CD4-positive, alpha-beta T cell (primary cell): ENCODE measurements at regions not wholly inside any gene's neighbourhood (a gene's known extent, or its start where the extent isn't known, plus 50 kb on each side); places are given as distances from the start of the nearest gene placed in this dataset.

ENCODE experiments used
- ATAC-seq: fragments of 200-7000 bp; cut with Tn5 transposase; one replicate; pipeline ENCODE4 v1.10.0; 2022; ENCODE audit warnings: mild to moderate bottlenecking; ENCODE audit not compliant: poor library complexity
- CTCF ChIA-PET: fragments of 350-600 bp; sonication (Branson Sonifier 250); formaldehyde crosslinking; loops from one replicate; lab custom pipeline; 2021; ENCODE audit warnings: antibody characterized with exemption, inconsistent platforms; lab: Charles Lee
- POLR2A ChIA-PET: fragments of 350-600 bp; sonication (Branson Sonifier 250); formaldehyde crosslinking; loops from one replicate; lab custom pipeline; 2021; ENCODE audit warnings: antibody characterized with exemption, inconsistent platforms; lab: Charles Lee
- DNase-seq, 14 experiments: peaks; one replicate each; pipeline ENCODE4 v3.0.0-alpha.2; 2013 to 2020; ENCODE audit warnings: mixed read lengths in 2 of 14
- H3K27ac ChIP-seq, 2 donors: one replicate each; pipeline versions ENCODE4 v1.5.1 to v1.7.0; 2013; ENCODE audit warnings: low read length in 2 of 2, low read depth in 1 of 2, mild to moderate bottlenecking in 1 of 2
- H3K27me3 ChIP-seq, 2 experiments: 1 replicate in 1 of 2; 2 replicates in 1 of 2; pipeline versions ENCODE4 v1.6.1 to v1.7.0; 2013; ENCODE audit warnings: low read length in 2 of 2, control low read depth in 1 of 2, mild to moderate bottlenecking in 1 of 2, moderate library complexity in 1 of 2; ENCODE audit not compliant: insufficient read depth in 2 of 2, control insufficient read depth in 1 of 2
- H3K36me3 ChIP-seq: one replicate; pipeline ENCODE4 v1.6.1; 2013; ENCODE audit warnings: low read length, control low read depth; ENCODE audit not compliant: insufficient read depth
- H3K4me1 ChIP-seq: one replicate; pipeline ENCODE4 v1.6.1; 2013; ENCODE audit warnings: low read length, control low read depth; ENCODE audit not compliant: insufficient read depth
- H3K4me3 ChIP-seq: one replicate; pipeline ENCODE4 v1.5.1; 2013; ENCODE audit warnings: mild to moderate bottlenecking, low read length, moderate library complexity
- H3K9me3 ChIP-seq, 2 experiments: 1 replicate in 1 of 2; 2 replicates in 1 of 2; pipeline versions ENCODE4 v1.6.1 to v1.7.0; 2013; ENCODE audit warnings: low read length in 2 of 2, mild to moderate bottlenecking in 2 of 2, control low read depth in 1 of 2, moderate library complexity in 1 of 2; ENCODE audit not compliant: control insufficient read depth in 1 of 2, insufficient read depth in 1 of 2
- H3K27ac Mint-ChIP-seq: one replicate; pipeline ENCODE4 v1.8.0; 2020; ENCODE audit warnings: mixed read lengths
- H3K27me3 Mint-ChIP-seq: one replicate; pipeline ENCODE4 v1.8.0; 2021; ENCODE audit warnings: mixed read lengths
- H3K36me3 Mint-ChIP-seq: one replicate; pipeline ENCODE4 v1.8.0; 2021; ENCODE audit warnings: low read depth, mixed read lengths
- H3K4me1 Mint-ChIP-seq: one replicate; pipeline ENCODE4 v1.8.0; 2021; ENCODE audit warnings: low read depth, mixed read lengths
- H3K4me3 Mint-ChIP-seq: one replicate; pipeline ENCODE4 v1.8.0; 2020; ENCODE audit warnings: mild to moderate bottlenecking, mixed read lengths
- H3K9me3 Mint-ChIP-seq: one replicate; pipeline ENCODE4 v1.8.0; 2020; ENCODE audit warnings: mixed read lengths
- CTCF ChIP-seq: fragments of 200-600 bp; IDR thresholded peaks from one replicate; pipeline ENCODE4 v1.8.0; 2022; ENCODE audit warnings: antibody characterized with exemption, mild to moderate bottlenecking
- intact Hi-C, 2 experiments: fragments of 100-400 bp; cut with DNase I in 1 of 2; cut with micrococcal nuclease in 1 of 2; formaldehyde crosslinking; loops; one replicate each; pipeline versions ENCODE4 v1.15.1 to v1.9.0; 2023 to 2025; cut with DNase I, micrococcal nuclease

GRCh38 chr17:22441776-22442175, 749.5 kb downstream of the KCNJ18 start:
- no peak for TF ChIP-seq CTCF
- ChIA-PET POLR2A (no interaction called here), CTCF (no interaction called here)
- Histone ChIP-seq H3K27ac (no peak overlapping the region), H3K36me3 (no peaks in the 10 kb centered on the region), H3K4me1 (no peaks in the 10 kb centered on the region), H3K4me3 (no peak overlapping the region), H3K27me3 (no peaks in the 10 kb centered on the region), H3K9me3 (peaks cover 4 to 16% of the 10 kb centered on the region in 2 experiments)
- no peak for ATAC-seq
- H3K4me1 Mint-ChIP-seq = no peaks in the 10 kb centered on the region
- no peak overlapping the region for H3K27ac Mint-ChIP-seq
- peaks cover 18% of the 10 kb centered on the region for H3K9me3 Mint-ChIP-seq
- no peaks in the 10 kb centered on the region for H3K27me3 Mint-ChIP-seq
- no peak overlapping the region for H3K4me3 Mint-ChIP-seq
- no peaks in the 10 kb centered on the region for H3K36me3 Mint-ChIP-seq
- intact Hi-C loops = no loop called here
- DNase-seq = no peak

- no peaks in the 10 kb centered on the region for H3K27me3 Mint-ChIP-seq
- H3K9me3 ChIP-seq = peaks cover 0 to 16% of the 10 kb centered on the region in 2 experiments
- H3K27me3 ChIP-seq = no peaks in the 10 kb centered on the region
- CTCF ChIA-PET = no interaction called here
- H3K36me3 Mint-ChIP-seq = no peaks in the 10 kb centered on the region
- no peak overlapping the region for H3K27ac ChIP-seq
- no peak overlapping the region for H3K27ac Mint-ChIP-seq
- no peak overlapping the region for H3K4me3 Mint-ChIP-seq
- POLR2A ChIA-PET = no interaction called here
- H3K36me3 ChIP-seq = no peaks in the 10 kb centered on the region
- intact Hi-C loops = no loop called here
- peaks cover 12% of the 10 kb centered on the region for H3K9me3 Mint-ChIP-seq
- TF ChIP-seq CTCF = no peak
- no peak for DNase-seq
- no peak for ATAC-seq
- no peaks in the 10 kb centered on the region for H3K4me1 ChIP-seq
- no peaks in the 10 kb centered on the region for H3K4me1 Mint-ChIP-seq
- H3K4me3 ChIP-seq = no peak overlapping the region
Observed at GRCh38 chr17:22443061-22443460, 750.7 kb downstream of the KCNJ18 start.

GRCh38 chr17:22453181-22453580, 760.9 kb downstream of the KCNJ18 start:
- ATAC-seq = no peak
- H3K9me3 Mint-ChIP-seq = peaks cover 11% of the 10 kb centered on the region
- H3K4me3 ChIP-seq = no peak overlapping the region
- H3K4me3 Mint-ChIP-seq = no peak overlapping the region
- intact Hi-C loops = no loop called here
- no peak for TF ChIP-seq CTCF
- ChIA-PET POLR2A (no interaction called here), CTCF (no interaction called here)
- H3K4me1 ChIP-seq = no peaks in the 10 kb centered on the region
- H3K4me1 Mint-ChIP-seq = no peaks in the 10 kb centered on the region
- H3K27me3 ChIP-seq = no peaks in the 10 kb centered on the region
- DNase-seq = no peak
- no peak overlapping the region for H3K27ac ChIP-seq
- H3K9me3 ChIP-seq = peaks cover 11 to 21% of the 10 kb centered on the region in 2 experiments
- no peaks in the 10 kb centered on the region for H3K36me3 ChIP-seq
- no peaks in the 10 kb centered on the region for H3K27me3 Mint-ChIP-seq
- no peaks in the 10 kb centered on the region for H3K36me3 Mint-ChIP-seq
- no peak overlapping the region for H3K27ac Mint-ChIP-seq
